ENCODE measurements at regions not wholly inside any gene's neighbourhood (a gene's known extent, or its start where the extent isn't known, plus 50 kb on each side); places are given as distances from the start of the nearest gene placed in this dataset.
A peak's percentile ranks its signal among the peaks of the same experiment; 100 is the strongest.

DNA sequence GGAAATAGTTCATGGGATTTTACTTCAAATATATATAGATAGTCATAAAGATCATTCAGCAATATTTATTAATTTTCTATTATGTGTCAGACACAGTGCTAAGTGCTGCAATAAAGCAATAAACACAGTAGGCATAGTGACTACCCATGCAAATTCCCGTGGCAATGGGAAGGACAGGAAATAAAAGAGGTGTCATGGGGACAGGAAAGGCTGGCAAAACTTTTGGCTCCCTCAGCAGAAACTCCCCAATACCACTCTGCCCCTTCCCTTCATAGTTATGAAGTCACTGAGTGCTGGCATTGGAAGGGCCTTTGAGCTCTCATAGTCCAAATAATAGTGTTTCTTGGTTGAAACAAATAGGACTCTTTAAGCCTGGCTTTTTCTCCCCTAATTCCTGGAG, 104.4 kb upstream of the DPT start:
- no peaks in the 10 kb centered on the region for H3K79me2 ChIP-seq (ENCODE audit: insufficient read depth, low read length)
- in situ Hi-C loops (cut with HindIII; ENCODE audit: extremely low pct_ligation_motif_present, low pct_unique_long_range_greater_than_20kb) (no loop called here), intact Hi-C loops (cut with micrococcal nuclease; ENCODE audit: unreplicated experiment) (loop anchor here (10.0 kb wide), 1 partner anchor 229 kb away; no protein-coding TSS in a partner anchor)
- FAIRE-seq (no peak), ATAC-seq (peak; percentile 28), DNase-seq (ENCODE audit: low spot score) (peak; percentile 5)
- POLR2A ChIA-PET, result interaction anchor here (0.9 to 2.0 kb wide), 8 partner anchors 13 to 271 kb away, joined by 3 to 22 read pairs (median 4); no protein-coding TSS in a partner anchor
- WGBS (ENCODE audit: low lambda C conversion rate), result 80% methylated on average over 1 of the region's 1 CpG
- H3K27me3 ChIP-seq (ENCODE audit: control insufficient read depth in 1 of 2, insufficient read depth in 2 of 2, low read length in 2 of 2), result no peaks in the 10 kb centered on the region
- BruUV-seq (replicated peaks), result no TSS peak
- H3K4me2 ChIP-seq (ENCODE audit: low read depth, low read length), result peak overlapping the region; percentile 80
- H3K36me3 ChIP-seq (replicated peaks in 1 of 2; ENCODE audit: control insufficient read depth in 1 of 2, insufficient read depth in 2 of 2, low read length in 2 of 2), result no peaks in the 10 kb centered on the region
- TF ChIP-seq TCF12 (IDR thresholded peaks at IDR 0.05) (no peak), TCF12 (CRISPR knock-in tag; IDR thresholded peaks at IDR 0.05) (no peak), ZNF564 (CRISPR knock-in tag; IDR thresholded peaks at IDR 0.05) (0 out of 2 replicates have a peak, but pooled peaks have one; percentile 25), EHMT2 (IDR thresholded peaks at IDR 0.05; ENCODE audit: borderline replicate concordance, low read depth, low read length) (0 out of 2 replicates have a peak, but pooled peaks have one; percentile 11), TRAFD1 (CRISPR knock-in tag; IDR thresholded peaks at IDR 0.05; ENCODE audit: borderline replicate concordance) (no peak), ZFP82 (CRISPR knock-in tag; IDR thresholded peaks at IDR 0.05; ENCODE audit: borderline replicate concordance) (0 out of 2 replicates have a peak, but pooled peaks have one; percentile 1), MAFF (IDR thresholded peaks at IDR 0.05; ENCODE audit: low read depth, low read length) (0 out of 2 replicates have a peak, but pooled peaks have one; percentile 3), ZNF12 (CRISPR knock-in tag; IDR thresholded peaks at IDR 0.05) (no peak), HMG20B (CRISPR knock-in tag; conservative IDR thresholded peaks at IDR 0.05) (no peak), KLF6 (CRISPR knock-in tag; IDR thresholded peaks at IDR 0.05) (no peak), ZBTB25 (CRISPR knock-in tag; IDR thresholded peaks at IDR 0.05) (no peak), MAFK (conservative IDR thresholded peaks at IDR 0.05 in 1 of 2, IDR thresholded peaks at IDR 0.05 in 1 of 2; ENCODE audit: low read length in 2 of 2) (no peak), BRF2 (CRISPR knock-in tag; IDR thresholded peaks at IDR 0.05) (no peak), NFE2L1 (CRISPR knock-in tag; IDR thresholded peaks at IDR 0.05; ENCODE audit: borderline replicate concordance) (no peak), SYNCRIP (IDR thresholded peaks at IDR 0.05; ENCODE audit: insufficient read depth, low read depth, low read length) (no peak), MBD4 (IDR thresholded peaks at IDR 0.05; ENCODE audit: borderline replicate concordance, low read length) (no peak), RBFOX2 (IDR thresholded peaks at IDR 0.05; ENCODE audit: low read depth, low read length) (0 out of 2 replicates have a peak, but pooled peaks have one; percentile 38), ZNF816 (CRISPR knock-in tag; IDR thresholded peaks at IDR 0.05; ENCODE audit: borderline replicate concordance) (0 out of 2 replicates have a peak, but pooled peaks have one; percentile 6), ZNF652 (CRISPR knock-in tag; IDR thresholded peaks at IDR 0.05; ENCODE audit: borderline replicate concordance, low read depth) (no peak)
- CTCF ChIA-PET (ENCODE audit: low intra/inter-chr PET ratio, low total read pairs), result no interaction called here
- no peaks in the 10 kb centered on the region for H3K9me3 ChIP-seq (ENCODE audit: low read length)
- H3K4me3 ChIP-seq (replicated peaks in 1 of 3; ENCODE audit: insufficient read depth in 1 of 3, low read depth in 2 of 3, low read length in 3 of 3), result peak overlapping the region; percentile 4 to 37 (median 29); a peak in 5 of 6 replicates
- peak overlapping the region; percentile 69 for H3K9ac ChIP-seq (ENCODE audit: insufficient read depth, low read depth, low read length)
- peaks cover 70% of the 10 kb centered on the region for H3K4me1 ChIP-seq (ENCODE audit: insufficient read depth, low read length)
- H3K27ac ChIP-seq (ENCODE audit: extremely low read length, insufficient read depth, low read length), result peak overlapping the region; percentile 97
- H4K20me1 ChIP-seq (ENCODE audit: insufficient read depth, low read length), result no peaks in the 10 kb centered on the region
- H2AFZ ChIP-seq (ENCODE audit: low read length), result peak overlapping the region; percentile 48
